Activated naive CD8-positive, alpha-beta T cell (primary cell): ENCODE measurements at regions not wholly inside any gene's neighbourhood (a gene's known extent, or its start where the extent isn't known, plus 50 kb on each side); places are given as distances from the start of the nearest gene placed in this dataset.

Experiments
- H3K27ac Mint-ChIP-seq: one replicate; pipeline ENCODE4 v1.8.0; 2021; ENCODE audit warnings: mixed read lengths
- H3K27me3 Mint-ChIP-seq: one replicate; pipeline ENCODE4 v1.8.0; 2021; ENCODE audit warnings: mixed read lengths
- H3K36me3 Mint-ChIP-seq: one replicate; pipeline ENCODE4 v1.8.0; 2021; ENCODE audit warnings: mixed read lengths
- H3K4me1 Mint-ChIP-seq: one replicate; pipeline ENCODE4 v1.8.0; 2021; ENCODE audit warnings: low read depth, mixed read lengths
- H3K4me3 Mint-ChIP-seq: one replicate; pipeline ENCODE4 v1.8.0; 2021; ENCODE audit warnings: mild to moderate bottlenecking, mixed read lengths
- H3K9me3 Mint-ChIP-seq: one replicate; pipeline ENCODE4 v1.8.0; 2021; ENCODE audit warnings: low read depth, mixed read lengths

- Mint-ChIP-seq H3K27me3 (no peaks in the 10 kb centered on the region), H3K27ac (no peak overlapping the region), H3K9me3 (peaks cover 5% of the 10 kb centered on the region), H3K4me3 (no peak overlapping the region), H3K4me1 (no peaks in the 10 kb centered on the region), H3K36me3 (no peaks in the 10 kb centered on the region)
Measured at GRCh38 chr1:187236676-187237075, 407.9 kb downstream of the PLA2G4A start.

- Mint-ChIP-seq H3K27me3 (no peaks in the 10 kb centered on the region), H3K4me3 (no peak overlapping the region), H3K36me3 (no peaks in the 10 kb centered on the region), H3K27ac (no peak overlapping the region), H3K4me1 (no peaks in the 10 kb centered on the region), H3K9me3 (peaks cover 5% of the 10 kb centered on the region)
Measured at GRCh38 chr1:187237542-187237941, 408.8 kb downstream of the PLA2G4A start.

GRCh38 chr1:187241971-187242370 is 413.2 kb downstream of the PLA2G4A start:
- Mint-ChIP-seq H3K9me3 (peaks cover 5% of the 10 kb centered on the region), H3K4me1 (no peaks in the 10 kb centered on the region), H3K27me3 (peaks cover 2% of the 10 kb centered on the region), H3K36me3 (no peaks in the 10 kb centered on the region), H3K4me3 (no peak overlapping the region), H3K27ac (no peak overlapping the region)

GRCh38 chr1:187244623-187245022 is 415.9 kb downstream of the PLA2G4A start:
- Mint-ChIP-seq H3K4me1 (no peaks in the 10 kb centered on the region), H3K36me3 (no peaks in the 10 kb centered on the region), H3K27ac (no peak overlapping the region), H3K4me3 (no peak overlapping the region), H3K9me3 (peaks cover 5% of the 10 kb centered on the region), H3K27me3 (peaks cover 2% of the 10 kb centered on the region)

GRCh38 chr1:187245201-187245600 is 416.5 kb downstream of the PLA2G4A start:
- H3K27ac Mint-ChIP-seq: no peak overlapping the region
- no peak overlapping the region for H3K4me3 Mint-ChIP-seq
- H3K36me3 Mint-ChIP-seq: no peaks in the 10 kb centered on the region
- H3K4me1 Mint-ChIP-seq: no peaks in the 10 kb centered on the region
- peaks cover 2% of the 10 kb centered on the region for H3K27me3 Mint-ChIP-seq
- peaks cover 5% of the 10 kb centered on the region for H3K9me3 Mint-ChIP-seq

GRCh38 chr1:187249196-187249595 is 420.4 kb downstream of the PLA2G4A start:
- Mint-ChIP-seq H3K4me3 (no peak overlapping the region), H3K4me1 (no peaks in the 10 kb centered on the region), H3K9me3 (no peaks in the 10 kb centered on the region), H3K36me3 (no peaks in the 10 kb centered on the region), H3K27ac (no peak overlapping the region), H3K27me3 (peaks cover 2% of the 10 kb centered on the region)

GRCh38 chr1:187252923-187253322 is 424.2 kb downstream of the PLA2G4A start:
- Mint-ChIP-seq H3K36me3 (no peaks in the 10 kb centered on the region), H3K4me3 (no peak overlapping the region), H3K9me3 (no peaks in the 10 kb centered on the region), H3K4me1 (no peaks in the 10 kb centered on the region), H3K27ac (no peak overlapping the region), H3K27me3 (no peaks in the 10 kb centered on the region)

GRCh38 chr1:187257476-187257875 is 428.7 kb downstream of the PLA2G4A start:
- Mint-ChIP-seq H3K4me1 (no peaks in the 10 kb centered on the region), H3K36me3 (peaks cover 2% of the 10 kb centered on the region), H3K9me3 (no peaks in the 10 kb centered on the region), H3K27ac (no peak overlapping the region), H3K4me3 (no peak overlapping the region), H3K27me3 (no peaks in the 10 kb centered on the region)

- no peaks in the 10 kb centered on the region for H3K4me1 Mint-ChIP-seq
- H3K4me3 Mint-ChIP-seq: no peak overlapping the region
- H3K9me3 Mint-ChIP-seq: no peaks in the 10 kb centered on the region
- no peaks in the 10 kb centered on the region for H3K27me3 Mint-ChIP-seq
- no peak overlapping the region for H3K27ac Mint-ChIP-seq
- H3K36me3 Mint-ChIP-seq: peaks cover 2% of the 10 kb centered on the region
Measured at GRCh38 chr1:187261637-187262036, 432.9 kb downstream of the PLA2G4A start.

- Mint-ChIP-seq H3K27ac (no peak overlapping the region), H3K36me3 (peaks cover 2% of the 10 kb centered on the region), H3K4me1 (no peaks in the 10 kb centered on the region), H3K4me3 (no peak overlapping the region), H3K27me3 (no peaks in the 10 kb centered on the region), H3K9me3 (peaks cover under 1% of the 10 kb centered on the region)
Measured at GRCh38 chr1:187262731-187263130, 434.0 kb downstream of the PLA2G4A start.

GRCh38 chr1:187264995-187265602 is 436.4 kb downstream of the PLA2G4A start:
- Mint-ChIP-seq H3K9me3 (peaks cover 4% of the 10 kb centered on the region), H3K27me3 (no peaks in the 10 kb centered on the region), H3K4me1 (no peaks in the 10 kb centered on the region), H3K27ac (no peak overlapping the region), H3K36me3 (peaks cover 1% of the 10 kb centered on the region), H3K4me3 (no peak overlapping the region)

- no peaks in the 10 kb centered on the region for H3K36me3 Mint-ChIP-seq
- peaks cover 4% of the 10 kb centered on the region for H3K9me3 Mint-ChIP-seq
- no peak overlapping the region for H3K4me3 Mint-ChIP-seq
- no peaks in the 10 kb centered on the region for H3K4me1 Mint-ChIP-seq
- H3K27ac Mint-ChIP-seq: no peak overlapping the region
- H3K27me3 Mint-ChIP-seq: no peaks in the 10 kb centered on the region
Measured at GRCh38 chr1:187266051-187266450, 437.3 kb downstream of the PLA2G4A start.

GRCh38 chr1:187267827-187268226 is 439.1 kb downstream of the PLA2G4A start:
- Mint-ChIP-seq H3K4me1 (no peaks in the 10 kb centered on the region), H3K27ac (no peak overlapping the region), H3K4me3 (no peak overlapping the region), H3K27me3 (no peaks in the 10 kb centered on the region), H3K9me3 (peaks cover 7% of the 10 kb centered on the region), H3K36me3 (no peaks in the 10 kb centered on the region)

GRCh38 chr1:187270256-187270655 is 441.5 kb downstream of the PLA2G4A start:
- H3K4me1 Mint-ChIP-seq: peaks cover 2% of the 10 kb centered on the region
- H3K27me3 Mint-ChIP-seq: no peaks in the 10 kb centered on the region
- H3K4me3 Mint-ChIP-seq: no peak overlapping the region
- no peak overlapping the region for H3K27ac Mint-ChIP-seq
- H3K36me3 Mint-ChIP-seq: no peaks in the 10 kb centered on the region
- H3K9me3 Mint-ChIP-seq: peaks cover 7% of the 10 kb centered on the region

- peaks cover 3% of the 10 kb centered on the region for H3K9me3 Mint-ChIP-seq
- H3K4me1 Mint-ChIP-seq: peaks cover 2% of the 10 kb centered on the region
- H3K27ac Mint-ChIP-seq: no peak overlapping the region
- H3K4me3 Mint-ChIP-seq: no peak overlapping the region
- no peaks in the 10 kb centered on the region for H3K36me3 Mint-ChIP-seq
- no peaks in the 10 kb centered on the region for H3K27me3 Mint-ChIP-seq
Measured at GRCh38 chr1:187275346-187275745, 446.6 kb downstream of the PLA2G4A start.

GRCh38 chr1:187275985-187276575 is 447.3 kb downstream of the PLA2G4A start:
- Mint-ChIP-seq H3K36me3 (no peaks in the 10 kb centered on the region), H3K27me3 (no peaks in the 10 kb centered on the region), H3K27ac (no peak overlapping the region), H3K4me3 (no peak overlapping the region), H3K4me1 (peaks cover 2% of the 10 kb centered on the region), H3K9me3 (peaks cover 3% of the 10 kb centered on the region)
